PC-9 (cell line): ENCODE measurements at regions not wholly inside any gene's neighbourhood (a gene's known extent, or its start where the extent isn't known, plus 50 kb on each side); places are given as distances from the start of the nearest gene placed in this dataset.

Experiments used
- BruUV-seq: library from RNA; stranded (reverse); fragments of 400-500 nt; replicated peaks from 2 replicates; lab custom pipeline; 2021; lab: Mats Ljungman, UMichigan
- CTCF ChIA-PET: fragments of 300-600 bp; sonication (Branson Sonifier 250); formaldehyde crosslinking; loops from one replicate; lab custom pipeline; 2022; ENCODE audit warnings: antibody characterized with exemption; lab: Charles Lee
- POLR2A ChIA-PET: fragments of 300-600 bp; sonication (Branson Sonifier 250); formaldehyde crosslinking; loops from one replicate; lab custom pipeline; 2022; ENCODE audit warnings: antibody characterized with exemption; ENCODE audit not compliant: unreplicated experiment; lab: Charles Lee
- DNase-seq, 2 experiments: peaks; one replicate each; pipeline versions ENCODE4 v3.0.0 to v3.0.0-alpha.2; 2015 to 2022; ENCODE audit warnings: mixed read lengths in 1 of 2
- H2AFZ ChIP-seq: fragments of 200-600 bp; sonication (generic); 2 replicates; pipeline ENCODE4 v1.8.1; 2017; ENCODE audit warnings: antibody characterized with exemption
- H3F3A ChIP-seq: fragments of 200-600 bp; sonication (generic); 2 replicates; pipeline ENCODE4 v1.8.1; 2017; ENCODE audit warnings: antibody characterized with exemption, mild to moderate bottlenecking, low read depth; ENCODE audit not compliant: insufficient read depth
- H3K27ac ChIP-seq: fragments of 200-600 bp; sonication (generic); 2 replicates; pipeline ENCODE4 v1.6.1; 2016; ENCODE audit warnings: mixed run types
- H3K27me3 ChIP-seq: fragments of 200-600 bp; sonication (generic); 2 replicates; pipeline ENCODE4 v1.6.1; 2016; ENCODE audit warnings: low read depth, mixed run types; ENCODE audit not compliant: insufficient read depth
- H3K36me3 ChIP-seq: fragments of 200-600 bp; sonication (generic); 2 replicates; pipeline ENCODE4 v1.6.1; 2016; ENCODE audit warnings: low read depth, mixed run types
- H3K4me1 ChIP-seq: fragments of 200-600 bp; sonication (generic); replicated peaks from 2 replicates; pipeline ENCODE4 v1.6.1; 2016; ENCODE audit warnings: mixed run types; ENCODE audit not compliant: insufficient read depth
- H3K4me2 ChIP-seq: fragments of 200-600 bp; sonication (generic); 2 replicates; pipeline ENCODE4 v1.6.1; 2017; ENCODE audit warnings: mixed run types
- H3K4me3 ChIP-seq: fragments of 200-600 bp; sonication (generic); 2 replicates; pipeline ENCODE4 v1.6.1; 2016; ENCODE audit warnings: mixed run types
- H3K79me2 ChIP-seq: fragments of 200-600 bp; sonication (generic); 2 replicates; pipeline ENCODE4 v1.6.1; 2017; ENCODE audit warnings: low read depth, mixed run types
- H3K9me2 ChIP-seq: fragments of 200-600 bp; sonication (generic); 2 replicates; pipeline ENCODE4 v1.8.1; 2017; ENCODE audit warnings: mild to moderate bottlenecking; ENCODE audit not compliant: insufficient read depth
- H3K9me3 ChIP-seq: fragments of 200-600 bp; sonication (generic); 2 replicates; pipeline ENCODE4 v1.8.1; 2016; ENCODE audit warnings: low read depth; ENCODE audit not compliant: insufficient read depth
- H4K20me1 ChIP-seq: fragments of 200-600 bp; sonication (generic); 2 replicates; pipeline ENCODE4 v1.8.1; 2017; ENCODE audit not compliant: insufficient read depth
- CTCF ChIP-seq: fragments of 200-600 bp; sonication (generic); conservative IDR thresholded peaks from 2 replicates; pipeline ENCODE4 v1.6.1; 2017; ENCODE audit warnings: mixed run types, antibody characterized with exemption, mild to moderate bottlenecking, moderate library complexity
- EZH2 ChIP-seq: fragments of 200-600 bp; sonication (generic); IDR thresholded peaks from 2 replicates; pipeline ENCODE4 v1.8.0; 2017; ENCODE audit warnings: antibody characterized with exemption, low read depth
- intact Hi-C: fragments of 100-400 bp; cut with micrococcal nuclease; formaldehyde crosslinking; loops from one replicate; pipeline ENCODE4 v1.10.0; 2022; ENCODE audit not compliant: unreplicated experiment

GRCh38 chr2:228592925-228593324 lies 411.4 kb upstream of the SPHKAP start:
- TF ChIP-seq EZH2 (no peak), CTCF (no peak)
- DNase-seq, result no peak
- Histone ChIP-seq H3K4me3 (no peak overlapping the region), H2AFZ (no peak overlapping the region), H3K9me3 (0 out of 2 replicates have a peak, but pooled peaks cover 3% of the 10 kb centered on the region), H3K27me3 (no peaks in the 10 kb centered on the region), H4K20me1 (no peaks in the 10 kb centered on the region), H3K4me2 (no peak overlapping the region), H3K79me2 (no peaks in the 10 kb centered on the region), H3K27ac (no peak overlapping the region), H3K9me2 (no peaks in the 10 kb centered on the region), H3K4me1 (no peaks in the 10 kb centered on the region), H3F3A (no peaks in the 10 kb centered on the region), H3K36me3 (no peaks in the 10 kb centered on the region)
- POLR2A ChIA-PET, result no interaction called here
- intact Hi-C loops, result no loop called here
- no TSS peak for BruUV-seq
- CTCF ChIA-PET, result no interaction called here

GRCh38 chr2:228590681-228591080 lies 409.2 kb upstream of the SPHKAP start:
- no peaks in the 10 kb centered on the region for H4K20me1 ChIP-seq
- no peaks in the 10 kb centered on the region for H3K79me2 ChIP-seq
- TF ChIP-seq EZH2, result no peak
- TF ChIP-seq CTCF, result no peak
- H3K9me2 ChIP-seq, result no peaks in the 10 kb centered on the region
- no peaks in the 10 kb centered on the region for H3F3A ChIP-seq
- no peaks in the 10 kb centered on the region for H3K27me3 ChIP-seq
- no peak overlapping the region for H3K4me2 ChIP-seq
- H3K4me1 ChIP-seq, result no peaks in the 10 kb centered on the region
- 0 out of 2 replicates have a peak, but pooled peaks cover 3% of the 10 kb centered on the region for H3K9me3 ChIP-seq
- no peak overlapping the region for H3K27ac ChIP-seq
- H2AFZ ChIP-seq, result no peak overlapping the region
- intact Hi-C loops, result no loop called here
- no peak overlapping the region for H3K4me3 ChIP-seq
- no TSS peak for BruUV-seq
- H3K36me3 ChIP-seq, result no peaks in the 10 kb centered on the region
- POLR2A ChIA-PET, result interaction anchor here (0.5 kb wide), 1 partner anchor 14 kb away, joined by 4 read pairs; no protein-coding TSS in a partner anchor
- CTCF ChIA-PET, result no interaction called here
- DNase-seq, result no peak

GRCh38 chr2:228589115-228589514 lies 407.6 kb upstream of the SPHKAP start:
- Histone ChIP-seq H3K36me3 (no peaks in the 10 kb centered on the region), H3K9me2 (no peaks in the 10 kb centered on the region), H3K4me2 (no peak overlapping the region), H3K79me2 (no peaks in the 10 kb centered on the region), H3F3A (no peaks in the 10 kb centered on the region), H4K20me1 (no peaks in the 10 kb centered on the region), H2AFZ (no peak overlapping the region), H3K4me1 (no peaks in the 10 kb centered on the region), H3K27me3 (no peaks in the 10 kb centered on the region), H3K9me3 (0 out of 2 replicates have a peak, but pooled peaks cover 3% of the 10 kb centered on the region), H3K27ac (no peak overlapping the region), H3K4me3 (no peak overlapping the region)
- ChIA-PET POLR2A (no interaction called here), CTCF (no interaction called here)
- intact Hi-C loops, result no loop called here
- no TSS peak for BruUV-seq
- no peak for TF ChIP-seq EZH2
- no peak for TF ChIP-seq CTCF
- DNase-seq, result no peak
